OCI-LY1 (cell line): ENCODE measurements at regions not wholly inside any gene's neighbourhood (a gene's known extent, or its start where the extent isn't known, plus 50 kb on each side); places are given as distances from the start of the nearest gene placed in this dataset.

Experiments
- CTCF ChIP-seq: fragments of 200-600 bp; sonication (generic), shearing (Covaris generic); IDR thresholded peaks from 2 replicates; pipeline ENCODE4 v1.5.1; 2017; ENCODE audit warnings: mild to moderate bottlenecking, antibody characterized with exemption, low read length, moderate library complexity, mixed read lengths
- EZH2 ChIP-seq: fragments of 200-600 bp; sonication (generic), shearing (Covaris generic); IDR thresholded peaks from 2 replicates; pipeline ENCODE4 v1.8.0; 2017; ENCODE audit warnings: borderline replicate concordance, mixed run types, mild to moderate bottlenecking, antibody characterized with exemption, low read length, moderate library complexity, mixed read lengths

- TF ChIP-seq CTCF: no peak
- no peak for TF ChIP-seq EZH2
Observed at GRCh38 chr9:24381205-24381604, 164.5 kb downstream of the IZUMO3 start.
